Suppressor macrophage treated with lipopolysaccharide for 4 hours (primary cell): ENCODE measurements at regions not wholly inside any gene's neighbourhood (a gene's known extent, or its start where the extent isn't known, plus 50 kb on each side); places are given as distances from the start of the nearest gene placed in this dataset.

ENCODE experiments used
- DNase-seq: peaks from one replicate; pipeline ENCODE4 v3.0.0-alpha.2; 2020

- DNase-seq = no peak
Measured at GRCh38 chr2:237171396-237171795, 85.7 kb downstream of the COPS8 start.

GRCh38 chr2:237171881-237172280, 86.2 kb downstream of the COPS8 start:
- no peak for DNase-seq

GRCh38 chr2:237177052-237177451, 91.4 kb downstream of the COPS8 start:
- DNase-seq = no peak

- DNase-seq = no peak
Measured at GRCh38 chr2:237177986-237178385, 92.3 kb downstream of the COPS8 start.

- DNase-seq = no peak
Measured at GRCh38 chr2:237178396-237178795, 92.7 kb downstream of the COPS8 start.

GRCh38 chr2:237179161-237179560, 93.5 kb downstream of the COPS8 start:
- DNase-seq = no peak

- DNase-seq = no peak
Measured at GRCh38 chr2:237180187-237180586, 94.5 kb downstream of the COPS8 start.

GRCh38 chr2:237180987-237181386, 95.3 kb downstream of the COPS8 start:
- DNase-seq = no peak

- peak; percentile 82 for DNase-seq
Measured at GRCh38 chr2:237181844-237182243, 96.2 kb downstream of the COPS8 start.

GRCh38 chr2:237182422-237183123, 96.9 kb downstream of the COPS8 start:
- DNase-seq = no peak

GRCh38 chr2:237184192-237184918, 98.7 kb downstream of the COPS8 start:
- DNase-seq = peak; percentile 51

- DNase-seq = no peak
Measured at GRCh38 chr2:237184919-237185552, 99.3 kb downstream of the COPS8 start.

GRCh38 chr2:237185553-237185925, 99.8 kb downstream of the COPS8 start:
- DNase-seq = peak; percentile 55

- no peak for DNase-seq
Measured at GRCh38 chr2:237189799-237190198, 104.1 kb downstream of the COPS8 start.

GRCh38 chr2:237190966-237191713, 105.5 kb downstream of the COPS8 start:
- peak; percentile 35 for DNase-seq

- DNase-seq = peak; percentile 57
Measured at GRCh38 chr2:237191714-237192081, 106.0 kb downstream of the COPS8 start.

- no peak for DNase-seq
Measured at GRCh38 chr2:237192881-237193280, 107.2 kb downstream of the COPS8 start.

GRCh38 chr2:237193436-237193835, 107.7 kb downstream of the COPS8 start:
- no peak for DNase-seq

GRCh38 chr2:237194081-237194480, 108.4 kb downstream of the COPS8 start:
- DNase-seq = no peak

- no peak for DNase-seq
Measured at GRCh38 chr2:237194906-237195305, 109.2 kb downstream of the COPS8 start.

GRCh38 chr2:237195396-237196120, 109.9 kb downstream of the COPS8 start:
- no peak for DNase-seq

GRCh38 chr2:237196409-237196808, 110.7 kb downstream of the COPS8 start:
- no peak for DNase-seq
